ENCODE measurements at regions not wholly inside any gene's neighbourhood (a gene's known extent, or its start where the extent isn't known, plus 50 kb on each side); places are given as distances from the start of the nearest gene placed in this dataset.
A peak's percentile ranks its signal among the peaks of the same experiment; 100 is the strongest.

- no peak for TF ChIP-seq CTCF (IDR thresholded peaks at IDR 0.05)
- Mint-ChIP-seq H3K27me3 (ENCODE audit: unreplicated experiment) (peaks cover 26% of the 10 kb centered on the region), H3K9me3 (ENCODE audit: unreplicated experiment) (no peaks in the 10 kb centered on the region), H3K4me3 (ENCODE audit: unreplicated experiment) (no peak overlapping the region), H3K4me1 (ENCODE audit: unreplicated experiment) (peaks cover 15% of the 10 kb centered on the region), H3K27ac (ENCODE audit: unreplicated experiment) (no peak overlapping the region), H3K36me3 (ENCODE audit: unreplicated experiment) (no peaks in the 10 kb centered on the region)
- DNase-seq (ENCODE audit: extremely low spot score, unreplicated experiment) = no peak
Measured at GRCh38 chr3:72666447-72666755, 181.8 kb downstream of the SHQ1 start.

GRCh38 chr3:72665701-72666446 is 182.4 kb downstream of the SHQ1 start:
- no peaks in the 10 kb centered on the region for H3K36me3 Mint-ChIP-seq (ENCODE audit: unreplicated experiment)
- no peak overlapping the region for H3K27ac Mint-ChIP-seq (ENCODE audit: unreplicated experiment)
- no peak overlapping the region for H3K4me3 Mint-ChIP-seq (ENCODE audit: unreplicated experiment)
- no peak for DNase-seq (ENCODE audit: extremely low spot score, unreplicated experiment)
- peaks cover 20% of the 10 kb centered on the region for H3K4me1 Mint-ChIP-seq (ENCODE audit: unreplicated experiment)
- TF ChIP-seq CTCF (IDR thresholded peaks at IDR 0.05) = peak; percentile 49
- no peaks in the 10 kb centered on the region for H3K9me3 Mint-ChIP-seq (ENCODE audit: unreplicated experiment)
- peaks cover 21% of the 10 kb centered on the region for H3K27me3 Mint-ChIP-seq (ENCODE audit: unreplicated experiment)

- no peak for TF ChIP-seq CTCF (IDR thresholded peaks at IDR 0.05)
- no peak overlapping the region for H3K4me3 Mint-ChIP-seq (ENCODE audit: unreplicated experiment)
- DNase-seq (ENCODE audit: extremely low spot score, unreplicated experiment) = no peak
- peaks cover 27% of the 10 kb centered on the region for H3K4me1 Mint-ChIP-seq (ENCODE audit: unreplicated experiment)
- H3K27me3 Mint-ChIP-seq (ENCODE audit: unreplicated experiment) = peaks cover 13% of the 10 kb centered on the region
- no peak overlapping the region for H3K27ac Mint-ChIP-seq (ENCODE audit: unreplicated experiment)
- no peaks in the 10 kb centered on the region for H3K9me3 Mint-ChIP-seq (ENCODE audit: unreplicated experiment)
- H3K36me3 Mint-ChIP-seq (ENCODE audit: unreplicated experiment) = no peaks in the 10 kb centered on the region
Measured at GRCh38 chr3:72665103-72665502, 183.1 kb downstream of the SHQ1 start.

- no peak for DNase-seq (ENCODE audit: extremely low spot score, unreplicated experiment)
- Mint-ChIP-seq H3K27me3 (ENCODE audit: unreplicated experiment) (peaks cover 11% of the 10 kb centered on the region), H3K4me3 (ENCODE audit: unreplicated experiment) (no peak overlapping the region), H3K9me3 (ENCODE audit: unreplicated experiment) (no peaks in the 10 kb centered on the region), H3K4me1 (ENCODE audit: unreplicated experiment) (peaks cover 34% of the 10 kb centered on the region), H3K27ac (ENCODE audit: unreplicated experiment) (no peak overlapping the region), H3K36me3 (ENCODE audit: unreplicated experiment) (no peaks in the 10 kb centered on the region)
- TF ChIP-seq CTCF (IDR thresholded peaks at IDR 0.05) = no peak
Measured at GRCh38 chr3:72664184-72664975, 183.9 kb downstream of the SHQ1 start.

GRCh38 chr3:72663429-72663828 is 184.8 kb downstream of the SHQ1 start:
- Mint-ChIP-seq H3K27ac (ENCODE audit: unreplicated experiment) (no peak overlapping the region), H3K9me3 (ENCODE audit: unreplicated experiment) (no peaks in the 10 kb centered on the region), H3K27me3 (ENCODE audit: unreplicated experiment) (peaks cover 11% of the 10 kb centered on the region), H3K36me3 (ENCODE audit: unreplicated experiment) (no peaks in the 10 kb centered on the region), H3K4me3 (ENCODE audit: unreplicated experiment) (no peak overlapping the region), H3K4me1 (ENCODE audit: unreplicated experiment) (peaks cover 38% of the 10 kb centered on the region)
- no peak for TF ChIP-seq CTCF (IDR thresholded peaks at IDR 0.05)
- DNase-seq (ENCODE audit: extremely low spot score, unreplicated experiment) = no peak

All from osteocyte (in vitro differentiated cells).